ENCODE measurements at regions not wholly inside any gene's neighbourhood (a gene's known extent, or its start where the extent isn't known, plus 50 kb on each side); places are given as distances from the start of the nearest gene placed in this dataset.
"Not testable (repeated sequence)": the region's sequence is repeated elsewhere in the genome, so short reads cannot be mapped to it uniquely, and the experiment has no call there.

GRCh38 chr6:6752129-6752528 lies 163.6 kb downstream of the LY86 start:
- Histone ChIP-seq H3K9ac (ENCODE audit: low read length) (no peak overlapping the region), H3K9me3 (ENCODE audit: low read length) (no peaks in the 10 kb centered on the region), H3K27ac (ENCODE audit: low read depth, low read length) (peak overlapping the region; percentile 57), H3K27me3 (ENCODE audit: control insufficient read depth in 1 of 2, insufficient read depth in 2 of 2, low read length in 2 of 2) (no peaks in the 10 kb centered on the region), H3K4me1 (ENCODE audit: insufficient read depth, low read length) (peaks cover 37% of the 10 kb centered on the region), H3K36me3 (ENCODE audit: insufficient read depth, low read length) (no peaks in the 10 kb centered on the region), H3K4me3 (ENCODE audit: low read depth in 1 of 2, low read length in 2 of 2) (peak overlapping the region in 1 of 2 donors; percentile 37)

- Histone ChIP-seq H3K27ac (ENCODE audit: low read depth, low read length) (no peak overlapping the region), H3K9me3 (ENCODE audit: low read length) (no peaks in the 10 kb centered on the region), H3K36me3 (ENCODE audit: insufficient read depth, low read length) (no peaks in the 10 kb centered on the region), H3K9ac (ENCODE audit: low read length) (no peak overlapping the region), H3K4me3 (ENCODE audit: low read depth in 1 of 2, low read length in 2 of 2) (no peak overlapping the region), H3K4me1 (ENCODE audit: insufficient read depth, low read length) (peaks cover 37% of the 10 kb centered on the region), H3K27me3 (ENCODE audit: control insufficient read depth in 1 of 2, insufficient read depth in 2 of 2, low read length in 2 of 2) (no peaks in the 10 kb centered on the region)
These were observed 164.8 kb downstream of the LY86 start for GRCh38 chr6:6753301-6753700.

GRCh38 chr6:6756526-6756925 lies 168.0 kb downstream of the LY86 start:
- Histone ChIP-seq H3K9ac (ENCODE audit: low read length) (no peak overlapping the region), H3K36me3 (ENCODE audit: insufficient read depth, low read length) (no peaks in the 10 kb centered on the region), H3K4me3 (ENCODE audit: low read depth in 1 of 2, low read length in 2 of 2) (no peak overlapping the region), H3K27me3 (ENCODE audit: control insufficient read depth in 1 of 2, insufficient read depth in 2 of 2, low read length in 2 of 2) (no peaks in the 10 kb centered on the region), H3K4me1 (ENCODE audit: insufficient read depth, low read length) (peaks cover 20% of the 10 kb centered on the region), H3K9me3 (ENCODE audit: low read length) (no peaks in the 10 kb centered on the region), H3K27ac (ENCODE audit: low read depth, low read length) (no peak overlapping the region)

DNA sequence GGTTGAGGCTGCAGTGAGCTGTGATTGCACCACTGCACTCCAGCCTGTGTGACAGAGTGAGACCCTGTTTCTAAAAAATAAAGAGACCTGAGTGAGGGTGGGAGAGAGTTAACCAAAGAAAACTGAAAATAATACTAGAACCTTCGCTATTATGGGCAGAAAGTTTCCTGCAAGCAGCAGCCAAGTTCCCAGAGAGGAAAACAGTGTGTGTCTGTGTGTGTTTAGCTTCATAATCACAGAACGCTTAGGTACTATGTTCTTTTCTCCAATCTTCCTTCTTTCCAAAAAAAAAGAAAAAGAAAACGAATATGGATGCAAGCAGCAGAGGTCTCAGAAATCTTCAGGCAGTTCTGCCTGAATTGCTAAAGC lies 170.0 kb downstream of the LY86 start:
- H3K9me3 ChIP-seq (ENCODE audit: low read length) = no peaks in the 10 kb centered on the region
- no peak overlapping the region for H3K27ac ChIP-seq (ENCODE audit: low read depth, low read length)
- H3K27me3 ChIP-seq (ENCODE audit: control insufficient read depth in 1 of 2, insufficient read depth in 2 of 2, low read length in 2 of 2) = no peaks in the 10 kb centered on the region
- peaks cover 6% of the 10 kb centered on the region for H3K4me1 ChIP-seq (ENCODE audit: insufficient read depth, low read length)
- H3K36me3 ChIP-seq (ENCODE audit: insufficient read depth, low read length) = no peaks in the 10 kb centered on the region
- H3K4me3 ChIP-seq (ENCODE audit: low read depth in 1 of 2, low read length in 2 of 2) = no peak overlapping the region
- no peak overlapping the region for H3K9ac ChIP-seq (ENCODE audit: low read length)

DNA sequence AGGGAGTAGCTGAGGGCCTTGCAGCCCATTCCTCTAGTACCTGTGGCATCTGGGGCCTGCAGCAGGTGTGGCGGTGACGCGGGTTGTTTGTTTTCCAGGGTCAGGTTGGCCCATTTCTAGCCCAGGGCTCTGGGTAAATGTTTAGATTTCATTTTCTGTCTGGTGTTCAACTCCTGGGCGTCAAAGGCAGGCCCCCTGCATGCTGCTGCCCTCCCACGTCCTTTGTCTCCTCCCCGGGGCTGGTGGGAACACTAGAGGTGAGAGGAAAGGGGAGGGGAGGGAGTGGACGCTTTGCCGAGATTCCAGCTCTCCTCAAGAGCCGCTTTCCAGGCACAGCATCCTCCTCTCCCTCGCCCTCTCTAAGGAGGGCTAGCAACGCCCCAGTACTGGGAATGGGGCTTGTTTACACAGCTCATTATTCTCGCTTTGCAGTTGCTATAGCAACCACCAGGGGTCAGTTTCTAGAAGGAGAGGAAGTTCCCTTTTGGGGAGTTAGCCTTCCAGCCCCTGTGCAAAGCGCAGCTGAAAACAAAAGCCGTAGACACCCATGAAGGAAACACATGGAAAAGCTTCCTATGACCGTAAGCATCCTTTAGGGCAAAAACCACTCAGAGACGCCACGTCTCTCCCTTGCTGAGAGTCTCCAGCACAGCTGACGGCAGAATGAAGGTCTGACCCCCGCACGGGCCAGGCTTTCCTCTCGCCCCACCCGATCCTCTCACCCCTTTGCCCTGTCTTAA lies 170.6 kb downstream of the LY86 start:
- Histone ChIP-seq H3K27ac (ENCODE audit: low read depth, low read length) (no peak overlapping the region), H3K9me3 (ENCODE audit: low read length) (no peaks in the 10 kb centered on the region), H3K36me3 (ENCODE audit: insufficient read depth, low read length) (no peaks in the 10 kb centered on the region), H3K4me3 (ENCODE audit: low read depth in 1 of 2, low read length in 2 of 2) (no peak overlapping the region), H3K4me1 (ENCODE audit: insufficient read depth, low read length) (peaks cover 6% of the 10 kb centered on the region), H3K9ac (ENCODE audit: low read length) (no peak overlapping the region), H3K27me3 (ENCODE audit: control insufficient read depth in 1 of 2, insufficient read depth in 2 of 2, low read length in 2 of 2) (no peaks in the 10 kb centered on the region)

GRCh38 chr6:6760002-6760401 lies 171.5 kb downstream of the LY86 start:
- H3K27ac ChIP-seq (ENCODE audit: low read depth, low read length) = no peak overlapping the region
- H3K4me3 ChIP-seq (ENCODE audit: low read depth in 1 of 2, low read length in 2 of 2) = no peak overlapping the region
- no peaks in the 10 kb centered on the region for H3K9me3 ChIP-seq (ENCODE audit: low read length)
- H3K27me3 ChIP-seq (ENCODE audit: control insufficient read depth in 1 of 2, insufficient read depth in 2 of 2, low read length in 2 of 2) = no peaks in the 10 kb centered on the region
- peaks cover 6% of the 10 kb centered on the region for H3K4me1 ChIP-seq (ENCODE audit: insufficient read depth, low read length)
- H3K9ac ChIP-seq (ENCODE audit: low read length) = no peak overlapping the region
- H3K36me3 ChIP-seq (ENCODE audit: insufficient read depth, low read length) = no peaks in the 10 kb centered on the region

- not testable (repeated sequence) for H3K9me3 ChIP-seq (ENCODE audit: low read length); H3K9ac ChIP-seq (ENCODE audit: low read length); H3K27me3 ChIP-seq (ENCODE audit: control insufficient read depth in 1 of 2, insufficient read depth in 2 of 2, low read length in 2 of 2); H3K4me1 ChIP-seq (ENCODE audit: insufficient read depth, low read length); H3K36me3 ChIP-seq (ENCODE audit: insufficient read depth, low read length); H3K4me3 ChIP-seq (ENCODE audit: low read depth in 1 of 2, low read length in 2 of 2); H3K27ac ChIP-seq (ENCODE audit: low read depth, low read length)
These were observed 174.0 kb downstream of the LY86 start for GRCh38 chr6:6762566-6762965.

DNA sequence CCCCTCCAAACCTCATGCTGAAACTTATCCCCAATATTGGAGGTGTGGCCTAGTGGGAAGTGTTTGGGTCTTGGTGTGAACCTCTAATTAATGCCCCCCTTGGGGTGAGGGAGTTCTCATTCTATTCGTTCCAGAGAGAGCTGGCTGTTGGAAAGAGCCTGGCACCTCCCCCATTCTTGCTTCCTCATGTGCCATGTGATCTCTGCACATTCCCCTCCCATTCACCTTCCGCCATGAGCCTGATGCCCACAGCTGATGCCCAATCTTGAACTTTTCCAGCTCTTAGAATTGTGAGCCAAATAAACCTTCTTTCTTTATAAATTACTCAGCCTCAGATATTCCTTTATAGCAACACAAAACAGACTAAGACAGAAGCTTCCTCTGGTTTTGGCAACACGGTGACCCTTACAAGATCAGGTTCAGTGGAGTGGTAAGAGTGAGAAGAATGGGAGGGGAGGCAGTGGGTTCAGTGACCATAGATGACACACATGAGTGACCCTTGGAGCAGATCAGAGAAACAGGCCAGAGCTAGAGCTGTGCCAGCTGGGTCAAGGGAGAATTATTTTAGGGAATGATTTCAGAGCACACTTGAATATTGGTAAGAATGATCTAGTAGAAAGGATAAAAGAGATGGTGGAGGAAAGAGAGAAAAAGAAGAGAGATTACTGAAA lies 176.4 kb downstream of the LY86 start:
- no peak overlapping the region for H3K4me3 ChIP-seq (ENCODE audit: low read depth in 1 of 2, low read length in 2 of 2)
- H3K9ac ChIP-seq (ENCODE audit: low read length) = no peak overlapping the region
- no peaks in the 10 kb centered on the region for H3K36me3 ChIP-seq (ENCODE audit: insufficient read depth, low read length)
- no peak overlapping the region for H3K27ac ChIP-seq (ENCODE audit: low read depth, low read length)
- no peaks in the 10 kb centered on the region for H3K4me1 ChIP-seq (ENCODE audit: insufficient read depth, low read length)
- H3K27me3 ChIP-seq (ENCODE audit: control insufficient read depth in 1 of 2, insufficient read depth in 2 of 2, low read length in 2 of 2) = no peaks in the 10 kb centered on the region
- H3K9me3 ChIP-seq (ENCODE audit: low read length) = no peaks in the 10 kb centered on the region

DNA sequence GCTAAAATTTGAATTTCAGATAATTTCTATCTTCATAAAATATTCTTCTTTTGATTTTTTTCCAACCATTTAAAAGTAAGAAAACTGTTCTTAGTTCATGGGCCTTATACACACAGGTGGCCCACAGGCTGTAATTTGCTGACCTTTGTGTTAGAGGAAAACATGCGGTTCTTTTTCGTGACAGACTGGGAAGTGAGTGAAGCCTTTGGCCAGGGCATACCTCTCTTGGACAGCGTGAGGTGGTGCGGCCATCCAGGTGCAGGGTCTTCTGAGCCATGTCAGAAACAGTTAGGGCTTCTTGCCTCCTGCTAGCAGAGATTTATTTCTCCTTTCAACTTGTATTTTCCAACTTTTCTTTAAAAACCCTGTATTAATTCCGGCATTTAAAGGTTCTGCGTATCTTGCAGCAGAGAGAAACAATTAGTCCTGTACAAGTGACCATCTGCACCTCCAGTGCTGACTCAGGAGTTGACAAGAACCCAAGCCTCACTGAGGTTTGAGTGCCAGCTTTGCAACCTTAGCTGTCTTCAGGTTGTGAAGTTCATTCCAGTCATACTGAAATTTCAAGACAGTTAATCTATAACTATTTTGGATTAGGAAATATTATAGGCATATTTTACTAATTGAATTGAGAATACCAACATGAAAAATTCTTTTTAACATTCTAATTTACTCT lies 177.8 kb downstream of the LY86 start:
- Histone ChIP-seq H3K4me1 (ENCODE audit: insufficient read depth, low read length) (no peaks in the 10 kb centered on the region), H3K9me3 (ENCODE audit: low read length) (no peaks in the 10 kb centered on the region), H3K4me3 (ENCODE audit: low read depth in 1 of 2, low read length in 2 of 2) (no peak overlapping the region), H3K9ac (ENCODE audit: low read length) (no peak overlapping the region), H3K36me3 (ENCODE audit: insufficient read depth, low read length) (no peaks in the 10 kb centered on the region), H3K27me3 (ENCODE audit: control insufficient read depth in 1 of 2, insufficient read depth in 2 of 2, low read length in 2 of 2) (no peaks in the 10 kb centered on the region), H3K27ac (ENCODE audit: low read depth, low read length) (no peak overlapping the region)

DNA sequence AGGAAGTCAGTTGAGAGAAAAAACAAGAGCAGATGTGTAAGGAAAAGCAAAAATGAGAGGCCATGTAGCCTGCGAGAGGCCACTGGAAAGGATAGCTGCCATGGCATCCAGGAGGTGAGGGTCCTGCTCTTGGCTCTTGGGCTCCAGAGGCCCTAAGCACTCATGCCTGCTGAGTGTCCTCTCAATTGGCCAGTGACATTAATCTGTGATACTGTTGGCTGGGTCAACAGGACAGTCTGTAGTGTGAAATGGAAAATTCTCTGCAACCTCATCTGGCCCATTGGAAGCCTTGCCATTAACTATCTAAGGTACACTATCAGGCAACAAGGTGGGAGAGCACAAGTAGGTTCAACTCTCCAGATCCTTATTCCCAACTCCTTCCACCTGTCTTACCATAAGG lies 180.9 kb downstream of the LY86 start:
- H3K27me3 ChIP-seq (ENCODE audit: control insufficient read depth in 1 of 2, insufficient read depth in 2 of 2, low read length in 2 of 2) = no peaks in the 10 kb centered on the region
- H3K4me1 ChIP-seq (ENCODE audit: insufficient read depth, low read length) = no peaks in the 10 kb centered on the region
- H3K9me3 ChIP-seq (ENCODE audit: low read length) = no peaks in the 10 kb centered on the region
- H3K27ac ChIP-seq (ENCODE audit: low read depth, low read length) = no peak overlapping the region
- no peak overlapping the region for H3K4me3 ChIP-seq (ENCODE audit: low read depth in 1 of 2, low read length in 2 of 2)
- no peaks in the 10 kb centered on the region for H3K36me3 ChIP-seq (ENCODE audit: insufficient read depth, low read length)
- H3K9ac ChIP-seq (ENCODE audit: low read length) = no peak overlapping the region

- Histone ChIP-seq H3K36me3 (ENCODE audit: insufficient read depth, low read length) (no peaks in the 10 kb centered on the region), H3K27me3 (ENCODE audit: control insufficient read depth in 1 of 2, insufficient read depth in 2 of 2, low read length in 2 of 2) (no peaks in the 10 kb centered on the region), H3K9ac (ENCODE audit: low read length) (no peak overlapping the region), H3K27ac (ENCODE audit: low read depth, low read length) (no peak overlapping the region), H3K4me3 (ENCODE audit: low read depth in 1 of 2, low read length in 2 of 2) (no peak overlapping the region), H3K4me1 (ENCODE audit: insufficient read depth, low read length) (no peaks in the 10 kb centered on the region), H3K9me3 (ENCODE audit: low read length) (no peaks in the 10 kb centered on the region)
These were observed 182.9 kb downstream of the LY86 start for GRCh38 chr6:6771224-6771945.
